ENCODE measurements at regions not wholly inside any gene's neighbourhood (a gene's known extent, or its start where the extent isn't known, plus 50 kb on each side); places are given as distances from the start of the nearest gene placed in this dataset.

GRCh38 chr18:2070631-2071030 lies 500.7 kb downstream of the METTL4 start:
- no peaks in the 10 kb centered on the region for H3K36me3 ChIP-seq
- no peak for TF ChIP-seq POLR2A (IDR thresholded peaks at IDR 0.05)
- no peak for TF ChIP-seq CTCF (IDR thresholded peaks at IDR 0.05)
- H3K27ac ChIP-seq, result no peak overlapping the region
- no peak for ATAC-seq
- H3K27me3 ChIP-seq, result no peaks in the 10 kb centered on the region
- H3K4me1 ChIP-seq, result no peaks in the 10 kb centered on the region
- no peak for DNase-seq
- intact Hi-C loops (cut with DNase I), result no loop called here
- no peaks in the 10 kb centered on the region for H3K9me3 ChIP-seq
- no peak overlapping the region for H3K4me3 ChIP-seq
- 51% methylated on average over 3 of the region's 4 CpGs for WGBS (ENCODE audit: insufficient coverage, low coverage, low lambda C conversion rate, missing lambda C conversion rate)

- H3K27me3 ChIP-seq, result no peaks in the 10 kb centered on the region
- intact Hi-C loops (cut with DNase I), result no loop called here
- no peak overlapping the region for H3K27ac ChIP-seq
- DNase-seq, result no peak
- ATAC-seq, result no peak
- H3K4me3 ChIP-seq, result no peak overlapping the region
- H3K9me3 ChIP-seq, result no peaks in the 10 kb centered on the region
- no peaks in the 10 kb centered on the region for H3K36me3 ChIP-seq
- H3K4me1 ChIP-seq, result no peaks in the 10 kb centered on the region
- TF ChIP-seq CTCF (IDR thresholded peaks at IDR 0.05) (no peak), POLR2A (IDR thresholded peaks at IDR 0.05) (no peak)
- 33% methylated on average over 1 of the region's 1 CpG for WGBS (ENCODE audit: insufficient coverage, low coverage, low lambda C conversion rate, missing lambda C conversion rate)
These were observed 495.8 kb downstream of the METTL4 start for GRCh38 chr18:2075499-2075898.

- Histone ChIP-seq H3K36me3 (no peaks in the 10 kb centered on the region), H3K4me3 (no peak overlapping the region), H3K4me1 (no peaks in the 10 kb centered on the region), H3K27ac (no peak overlapping the region), H3K9me3 (no peaks in the 10 kb centered on the region), H3K27me3 (no peaks in the 10 kb centered on the region)
- DNase-seq (no peak), ATAC-seq (no peak)
- TF ChIP-seq CTCF (IDR thresholded peaks at IDR 0.05) (no peak), POLR2A (IDR thresholded peaks at IDR 0.05) (no peak)
- 40% methylated on average over 1 of the region's 1 CpG for WGBS (ENCODE audit: insufficient coverage, low coverage, low lambda C conversion rate, missing lambda C conversion rate)
- intact Hi-C loops (cut with DNase I), result no loop called here
These were observed 488.6 kb downstream of the METTL4 start for GRCh38 chr18:2082676-2083075.

- Histone ChIP-seq H3K36me3 (no peaks in the 10 kb centered on the region), H3K9me3 (no peaks in the 10 kb centered on the region), H3K27me3 (no peaks in the 10 kb centered on the region), H3K27ac (no peak overlapping the region), H3K4me1 (no peaks in the 10 kb centered on the region), H3K4me3 (no peak overlapping the region)
- no peak for DNase-seq
- intact Hi-C loops (cut with DNase I), result no loop called here
- peak in 2 of 4 donors; percentile 41 to 63 for ATAC-seq
- WGBS (ENCODE audit: insufficient coverage, low coverage, low lambda C conversion rate, missing lambda C conversion rate), result 11% methylated on average over 2 of the region's 3 CpGs
- TF ChIP-seq CTCF (IDR thresholded peaks at IDR 0.05) (peak in 3 of 4 donors; percentile 8 to 50 (median 16)), POLR2A (IDR thresholded peaks at IDR 0.05) (no peak)
These were observed 487.6 kb downstream of the METTL4 start for GRCh38 chr18:2083691-2084090.

- no peak for DNase-seq
- no peak for ATAC-seq
- Histone ChIP-seq H3K4me3 (no peak overlapping the region), H3K4me1 (no peaks in the 10 kb centered on the region), H3K27ac (no peak overlapping the region), H3K36me3 (no peaks in the 10 kb centered on the region), H3K9me3 (no peaks in the 10 kb centered on the region), H3K27me3 (no peaks in the 10 kb centered on the region)
- intact Hi-C loops (cut with DNase I), result no loop called here
- TF ChIP-seq POLR2A (IDR thresholded peaks at IDR 0.05) (no peak), CTCF (IDR thresholded peaks at IDR 0.05) (no peak)
These were observed 484.9 kb downstream of the METTL4 start for GRCh38 chr18:2086439-2086838.

Measured in right lobe of liver (tissue), 6 donors.